Fibroblast of the conjunctiva (primary cell): ENCODE measurements at regions not wholly inside any gene's neighbourhood (a gene's known extent, or its start where the extent isn't known, plus 50 kb on each side); places are given as distances from the start of the nearest gene placed in this dataset.

Experiments used
- DNase-seq: peaks from one replicate; pipeline ENCODE4 v3.0.0-alpha.2; 2010; ENCODE audit warnings: low read depth

GRCh38 chr14:101109347-101109638 is 205.8 kb upstream of the RTL1 start:
- DNase-seq: no peak

GRCh38 chr14:101109981-101110728 is 206.6 kb upstream of the RTL1 start:
- no peak for DNase-seq

GRCh38 chr14:101110729-101111619 is 207.5 kb upstream of the RTL1 start:
- no peak for DNase-seq

- no peak for DNase-seq
These were observed 208.2 kb upstream of the RTL1 start for GRCh38 chr14:101111620-101112290.

- DNase-seq: no peak
These were observed 209.0 kb upstream of the RTL1 start for GRCh38 chr14:101112351-101113107.

GRCh38 chr14:101113108-101113612 is 209.6 kb upstream of the RTL1 start:
- DNase-seq: no peak

- DNase-seq: no peak
These were observed 210.6 kb upstream of the RTL1 start for GRCh38 chr14:101113835-101114725.

- no peak for DNase-seq
These were observed 211.4 kb upstream of the RTL1 start for GRCh38 chr14:101114726-101115515.

- no peak for DNase-seq
These were observed 212.1 kb upstream of the RTL1 start for GRCh38 chr14:101115652-101116051.

GRCh38 chr14:101116065-101116464 is 212.5 kb upstream of the RTL1 start:
- no peak for DNase-seq

GRCh38 chr14:101116486-101117130 is 213.1 kb upstream of the RTL1 start:
- DNase-seq: no peak

GRCh38 chr14:101117543-101117942 is 214.0 kb upstream of the RTL1 start:
- no peak for DNase-seq

- DNase-seq: no peak
These were observed 214.7 kb upstream of the RTL1 start for GRCh38 chr14:101118233-101118632.

GRCh38 chr14:101118746-101119591 is 215.4 kb upstream of the RTL1 start:
- no peak for DNase-seq

- no peak for DNase-seq
These were observed 216.5 kb upstream of the RTL1 start for GRCh38 chr14:101119830-101120571.

GRCh38 chr14:101120641-101121507 is 217.4 kb upstream of the RTL1 start:
- DNase-seq: no peak
